GM23338 (cell line): ENCODE measurements at regions not wholly inside any gene's neighbourhood (a gene's known extent, or its start where the extent isn't known, plus 50 kb on each side); places are given as distances from the start of the nearest gene placed in this dataset. TPM values are rescaled to one million over a fixed set of nuclear protein-coding genes. Genes with fewer than 3 reads are reported as not detected.

Experiments used
- EZH2 ChIP-seq: fragments of 200-600 bp; sonication (generic); IDR thresholded peaks from one replicate; pipeline ENCODE4 v1.8.0; 2017; ENCODE audit warnings: antibody characterized with exemption, mild to moderate bottlenecking, low read depth; ENCODE audit not compliant: unreplicated experiment
- EZH2phosphoT487 ChIP-seq: fragments of 200-600 bp; sonication (generic); IDR thresholded peaks from one replicate; pipeline ENCODE4 v1.8.1; 2018; ENCODE audit warnings: antibody characterized with exemption; ENCODE audit not compliant: unreplicated experiment
- POLR2AphosphoS5 ChIP-seq: IDR thresholded peaks from 2 replicates; pipeline ENCODE4 v1.6.1; 2016; ENCODE audit warnings: antibody characterized with exemption, low read depth
- small RNA-seq: library from RNA; depleted of rRNA; stranded (forward); fragments of <200 nt; gene quantifications from one replicate; pipeline ENCODE3, GENCODE V24; 2014; ENCODE audit warnings: low replicate concordance
- TF ChIP-seq, protein P1 (sequence below): IDR thresholded peaks from 2 replicates; pipeline ENCODE4 v1.6.1; 2016; ENCODE audit warnings: antibody characterized with exemption
- TF ChIP-seq, protein P2 (sequence below): IDR thresholded peaks from one replicate; pipeline ENCODE4 v1.6.1; 2018; ENCODE audit warnings: antibody characterized with exemption; ENCODE audit not compliant: unreplicated experiment

- TF ChIP-seq, protein P1, sequence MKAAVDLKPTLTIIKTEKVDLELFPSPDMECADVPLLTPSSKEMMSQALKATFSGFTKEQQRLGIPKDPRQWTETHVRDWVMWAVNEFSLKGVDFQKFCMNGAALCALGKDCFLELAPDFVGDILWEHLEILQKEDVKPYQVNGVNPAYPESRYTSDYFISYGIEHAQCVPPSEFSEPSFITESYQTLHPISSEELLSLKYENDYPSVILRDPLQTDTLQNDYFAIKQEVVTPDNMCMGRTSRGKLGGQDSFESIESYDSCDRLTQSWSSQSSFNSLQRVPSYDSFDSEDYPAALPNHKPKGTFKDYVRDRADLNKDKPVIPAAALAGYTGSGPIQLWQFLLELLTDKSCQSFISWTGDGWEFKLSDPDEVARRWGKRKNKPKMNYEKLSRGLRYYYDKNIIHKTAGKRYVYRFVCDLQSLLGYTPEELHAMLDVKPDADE, result no peak
- no peak for TF ChIP-seq POLR2AphosphoS5
- TF ChIP-seq EZH2, result no peak
- TF ChIP-seq, protein P2, sequence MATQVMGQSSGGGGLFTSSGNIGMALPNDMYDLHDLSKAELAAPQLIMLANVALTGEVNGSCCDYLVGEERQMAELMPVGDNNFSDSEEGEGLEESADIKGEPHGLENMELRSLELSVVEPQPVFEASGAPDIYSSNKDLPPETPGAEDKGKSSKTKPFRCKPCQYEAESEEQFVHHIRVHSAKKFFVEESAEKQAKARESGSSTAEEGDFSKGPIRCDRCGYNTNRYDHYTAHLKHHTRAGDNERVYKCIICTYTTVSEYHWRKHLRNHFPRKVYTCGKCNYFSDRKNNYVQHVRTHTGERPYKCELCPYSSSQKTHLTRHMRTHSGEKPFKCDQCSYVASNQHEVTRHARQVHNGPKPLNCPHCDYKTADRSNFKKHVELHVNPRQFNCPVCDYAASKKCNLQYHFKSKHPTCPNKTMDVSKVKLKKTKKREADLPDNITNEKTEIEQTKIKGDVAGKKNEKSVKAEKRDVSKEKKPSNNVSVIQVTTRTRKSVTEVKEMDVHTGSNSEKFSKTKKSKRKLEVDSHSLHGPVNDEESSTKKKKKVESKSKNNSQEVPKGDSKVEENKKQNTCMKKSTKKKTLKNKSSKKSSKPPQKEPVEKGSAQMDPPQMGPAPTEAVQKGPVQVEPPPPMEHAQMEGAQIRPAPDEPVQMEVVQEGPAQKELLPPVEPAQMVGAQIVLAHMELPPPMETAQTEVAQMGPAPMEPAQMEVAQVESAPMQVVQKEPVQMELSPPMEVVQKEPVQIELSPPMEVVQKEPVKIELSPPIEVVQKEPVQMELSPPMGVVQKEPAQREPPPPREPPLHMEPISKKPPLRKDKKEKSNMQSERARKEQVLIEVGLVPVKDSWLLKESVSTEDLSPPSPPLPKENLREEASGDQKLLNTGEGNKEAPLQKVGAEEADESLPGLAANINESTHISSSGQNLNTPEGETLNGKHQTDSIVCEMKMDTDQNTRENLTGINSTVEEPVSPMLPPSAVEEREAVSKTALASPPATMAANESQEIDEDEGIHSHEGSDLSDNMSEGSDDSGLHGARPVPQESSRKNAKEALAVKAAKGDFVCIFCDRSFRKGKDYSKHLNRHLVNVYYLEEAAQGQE, result no peak
- TF ChIP-seq EZH2phosphoT487, result no peak
Measured at GRCh38 chr1:78440381-78440793, 50.4 kb upstream of the PTGFR start (continued).

Small RNA genes lying in the stretch of these regions (small RNA-seq; reads per million reads assigned to genes)
- gene AC096531.1 (not detected), gene RNA5SP23 (0.37 reads per million, percentile 22 among the genes with 10 or more reads in this experiment)
